Ovary (tissue), 7 donors: ENCODE measurements at regions not wholly inside any gene's neighbourhood (a gene's known extent, or its start where the extent isn't known, plus 50 kb on each side); places are given as distances from the start of the nearest gene placed in this dataset.
A peak's percentile ranks its signal among the peaks of the same experiment; 100 is the strongest.

ENCODE experiments used
- DNase-seq, 5 donors: peaks; one replicate each; pipeline ENCODE4 v3.0.0-alpha.2; 2019 to 2020
- H3K27ac ChIP-seq, 2 donors: fragments of 200-600 bp; one replicate each; pipeline versions ENCODE4 v1.5.1 to v1.8.0; 2019 to 2022
- H3K27me3 ChIP-seq: fragments of 200-600 bp; one replicate; pipeline ENCODE4 v1.8.0; 2022
- H3K36me3 ChIP-seq: fragments of 200-600 bp; sonication (generic); one replicate; pipeline ENCODE4 v1.5.1; 2019
- H3K4me1 ChIP-seq: one replicate; pipeline ENCODE4 v1.8.1; 2013; ENCODE audit warnings: mild to moderate bottlenecking, moderate library complexity; ENCODE audit not compliant: insufficient read depth
- H3K4me3 ChIP-seq: fragments of 200-600 bp; sonication (generic); one replicate; pipeline ENCODE4 v1.5.1; 2017
- H3K9me3 ChIP-seq, 2 donors: fragments of 200-600 bp in 1 of 2; sonication (generic) in 1 of 2; one replicate each; pipeline versions ENCODE4 v1.5.1 to v1.8.1; 2013 to 2019; ENCODE audit warnings: mild to moderate bottlenecking in 1 of 2, moderate library complexity in 1 of 2
- EP300 ChIP-seq: sonication (generic); formaldehyde crosslinking; IDR thresholded peaks from one replicate; pipeline ENCODE4 v1.6.1; 2017; ENCODE audit warnings: antibody characterized with exemption
- POLR2A ChIP-seq: fragments of 450-650 bp; IDR thresholded peaks from one replicate; pipeline ENCODE4 v1.6.1; 2017; ENCODE audit warnings: antibody characterized with exemption, mild to moderate bottlenecking, moderate library complexity
- WGBS, 3 donors: extraction: QIAGEN DNeasy Blood & Tissue Kit in 1 of 3; methylation state at CpG; one replicate each; pipeline versions ENCODE4 v1.1.5 to v1.1.7; 2013 to 2017; 5-methylcytosine and 5-hydroxymethylcytosine counted together
- intact Hi-C, 4 donors: fragments of 100-400 bp; cut with DNase I; formaldehyde crosslinking; loops; one replicate each; pipeline versions ENCODE4 v1.11.0 to v1.15.1; 2022 to 2023
- TF ChIP-seq, protein P1 (sequence below), 3 donors: fragments of 450-650 bp in 2 of 3; fragments of 200-600 bp in 1 of 3; IDR thresholded peaks; one replicate each; pipeline versions ENCODE4 v1.5.1 to v1.8.0; 2016 to 2022; ENCODE audit warnings: antibody characterized with exemption in 3 of 3, mild to moderate bottlenecking in 1 of 3
- donor health status: DM: no; HTN: no; CAD: no; lungs with moderate emphysema.
- donor health status: DM: no; HTN: no; CAD: no.
- donor health status: Bipolar disorder and iron deficiency.
- donor health status: DM: no; HTN: no; CAD: no.
- donor health status: DM: yes; HTN: yes; CAD: no.

- peak in 1 of 5 donors; percentile 23 for DNase-seq
- intact Hi-C loops: no loop called here
- peaks cover 9% of the 10 kb centered on the region for H3K4me1 ChIP-seq
- H3K4me3 ChIP-seq: no peak overlapping the region
- no peaks in the 10 kb centered on the region for H3K9me3 ChIP-seq
- no peaks in the 10 kb centered on the region for H3K36me3 ChIP-seq
- WGBS, 3 donors: 47 to 77% (median 55%) methylated on average over 12 to 15 of the region's 15 CpGs
- no peak for TF ChIP-seq POLR2A
- no peak for TF ChIP-seq EP300
- TF ChIP-seq, protein P1, sequence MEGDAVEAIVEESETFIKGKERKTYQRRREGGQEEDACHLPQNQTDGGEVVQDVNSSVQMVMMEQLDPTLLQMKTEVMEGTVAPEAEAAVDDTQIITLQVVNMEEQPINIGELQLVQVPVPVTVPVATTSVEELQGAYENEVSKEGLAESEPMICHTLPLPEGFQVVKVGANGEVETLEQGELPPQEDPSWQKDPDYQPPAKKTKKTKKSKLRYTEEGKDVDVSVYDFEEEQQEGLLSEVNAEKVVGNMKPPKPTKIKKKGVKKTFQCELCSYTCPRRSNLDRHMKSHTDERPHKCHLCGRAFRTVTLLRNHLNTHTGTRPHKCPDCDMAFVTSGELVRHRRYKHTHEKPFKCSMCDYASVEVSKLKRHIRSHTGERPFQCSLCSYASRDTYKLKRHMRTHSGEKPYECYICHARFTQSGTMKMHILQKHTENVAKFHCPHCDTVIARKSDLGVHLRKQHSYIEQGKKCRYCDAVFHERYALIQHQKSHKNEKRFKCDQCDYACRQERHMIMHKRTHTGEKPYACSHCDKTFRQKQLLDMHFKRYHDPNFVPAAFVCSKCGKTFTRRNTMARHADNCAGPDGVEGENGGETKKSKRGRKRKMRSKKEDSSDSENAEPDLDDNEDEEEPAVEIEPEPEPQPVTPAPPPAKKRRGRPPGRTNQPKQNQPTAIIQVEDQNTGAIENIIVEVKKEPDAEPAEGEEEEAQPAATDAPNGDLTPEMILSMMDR (IDR thresholded peaks at IDR 0.05): no peak
- no peaks in the 10 kb centered on the region for H3K27me3 ChIP-seq
- H3K27ac ChIP-seq: no peak overlapping the region
These were observed 111.0 kb upstream of the NCOR2 start for GRCh38 chr12:124678421-124678893.

DNA sequence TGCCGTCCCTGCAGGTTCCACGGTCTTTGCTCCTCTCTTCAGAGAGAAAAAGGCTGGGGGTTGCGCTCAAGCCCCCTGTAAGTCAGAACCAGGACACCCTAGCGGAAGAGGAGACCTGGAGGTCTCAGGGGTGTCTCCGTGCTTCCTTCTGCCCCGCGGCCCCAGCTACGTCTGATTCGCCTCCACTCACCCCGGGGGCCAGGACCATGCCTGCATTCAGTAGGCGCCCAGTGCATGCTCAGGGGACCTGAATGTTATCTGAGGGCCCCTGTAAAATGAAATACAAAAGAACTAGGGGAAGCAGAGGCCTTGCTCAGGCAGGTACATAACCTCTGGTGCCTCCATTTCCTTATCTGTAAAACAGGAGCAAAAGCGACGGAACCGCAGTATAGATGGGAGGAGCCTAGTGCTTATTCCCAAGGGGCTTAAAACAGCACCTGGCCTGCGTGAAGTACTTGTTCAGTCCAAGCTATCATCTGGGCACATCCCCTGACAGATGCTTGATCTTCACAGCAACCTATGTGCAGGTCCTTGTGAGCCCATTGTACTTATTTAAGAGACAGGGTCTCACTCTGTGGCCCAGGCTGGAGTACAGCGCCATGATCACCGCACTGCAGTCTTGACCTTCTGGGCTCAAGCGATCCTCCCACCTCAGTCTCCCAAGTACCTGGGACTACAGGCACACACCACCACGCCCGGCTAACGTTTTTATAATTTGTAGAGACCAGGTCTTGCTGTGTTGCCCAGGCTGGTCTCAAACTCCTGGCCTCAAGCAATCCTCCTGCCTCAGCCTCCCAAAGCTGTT is 110.3 kb upstream of the NCOR2 start:
- Histone ChIP-seq H3K27me3 (no peaks in the 10 kb centered on the region), H3K4me3 (no peak overlapping the region), H3K27ac (no peak overlapping the region), H3K4me1 (peaks cover 9% of the 10 kb centered on the region), H3K36me3 (no peaks in the 10 kb centered on the region), H3K9me3 (no peaks in the 10 kb centered on the region)
- TF ChIP-seq POLR2A: no peak
- TF ChIP-seq EP300: no peak
- TF ChIP-seq, protein P1 (IDR thresholded peaks at IDR 0.05): no peak
- whole genome bisulfite sequencing, 3 donors: 95 to 97% (median 96%) methylated on average over 21 of the region's 21 CpGs
- intact Hi-C loops: no loop called here
- DNase-seq: peak in 1 of 5 donors; percentile 17

- Histone ChIP-seq H3K9me3 (no peaks in the 10 kb centered on the region), H3K4me3 (no peak overlapping the region), H3K27me3 (no peaks in the 10 kb centered on the region), H3K36me3 (no peaks in the 10 kb centered on the region), H3K4me1 (peaks cover 9% of the 10 kb centered on the region), H3K27ac (no peak overlapping the region)
- intact Hi-C loops: no loop called here
- 88 to 89% (median 88%) methylated on average over 41 to 42 of the region's 42 CpGs for WGBS, 3 donors
- TF ChIP-seq, protein P1 (IDR thresholded peaks at IDR 0.05): no peak
- peak in 1 of 5 donors; percentile 34 for DNase-seq
These were observed 109.5 kb upstream of the NCOR2 start for GRCh38 chr12:124676714-124677462.

DNA sequence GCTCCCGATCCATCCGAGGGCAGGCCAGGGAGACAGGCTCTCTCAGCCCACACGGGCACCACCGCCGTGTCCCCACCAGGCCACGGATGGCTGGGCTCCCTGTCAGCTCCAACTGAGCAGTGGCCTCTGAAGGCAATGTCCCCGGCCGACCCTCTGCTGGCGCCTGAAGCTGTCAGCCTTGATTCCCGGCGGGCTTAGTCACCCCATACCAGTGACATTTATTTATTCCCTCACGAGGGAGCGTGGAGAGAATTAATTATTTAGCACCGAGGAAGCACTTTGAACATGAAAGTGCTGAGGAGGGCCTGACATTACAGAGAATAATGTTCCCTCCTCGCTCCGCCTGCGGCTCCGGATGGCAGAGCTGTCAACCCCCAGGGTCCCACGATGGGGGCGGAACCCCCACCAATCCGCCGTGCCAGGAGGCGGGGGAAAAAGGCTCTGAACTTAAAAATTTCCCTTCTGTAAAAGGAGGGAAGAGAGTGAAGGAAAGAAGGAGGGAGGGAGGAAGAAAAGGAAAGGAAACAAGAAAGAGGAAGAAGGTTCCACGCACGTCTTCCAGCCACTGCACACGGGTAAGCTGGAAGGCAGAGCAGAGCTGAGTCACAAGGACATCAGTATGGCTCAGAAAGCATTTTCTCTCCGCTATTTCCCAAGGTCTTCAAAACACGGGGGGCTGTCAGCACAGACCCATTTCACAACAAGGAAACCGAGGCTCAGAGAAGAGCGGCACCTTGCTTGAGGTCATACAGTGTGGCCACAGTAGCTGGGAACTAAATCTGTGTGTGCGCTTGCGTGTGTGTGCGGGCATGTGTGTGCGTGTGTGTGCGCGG is 108.7 kb upstream of the NCOR2 start:
- no peak overlapping the region for H3K27ac ChIP-seq
- TF ChIP-seq POLR2A (no peak), EP300 (no peak)
- TF ChIP-seq, protein P1 (IDR thresholded peaks at IDR 0.05): no peak
- peak in 1 of 5 donors; percentile 27 for DNase-seq
- H3K27me3 ChIP-seq: no peaks in the 10 kb centered on the region
- WGBS, 3 donors: 50 to 60% (median 58%) methylated on average over 36 of the region's 36 CpGs
- intact Hi-C loops: no loop called here
- H3K9me3 ChIP-seq: no peaks in the 10 kb centered on the region
- peaks cover 9% of the 10 kb centered on the region for H3K4me1 ChIP-seq
- no peak overlapping the region for H3K4me3 ChIP-seq
- H3K36me3 ChIP-seq: no peaks in the 10 kb centered on the region
